Stimulated activated CD4-positive, alpha-beta T cell treated with anti-CD3 and anti-CD28 coated beads, Interleukin-15, amount 100 ng/mL, for 1 hour (primary cell): ENCODE measurements at regions not wholly inside any gene's neighbourhood (a gene's known extent, or its start where the extent isn't known, plus 50 kb on each side); places are given as distances from the start of the nearest gene placed in this dataset.
A peak's percentile ranks its signal among the peaks of the same experiment; 100 is the strongest.
"Not testable (repeated sequence)": the region's sequence is repeated elsewhere in the genome, so short reads cannot be mapped to it uniquely, and the experiment has no call there.

Experiments
- DNase-seq, 2 donors: peaks; one replicate each; pipeline ENCODE4 v3.0.0-alpha.2; 2020; ENCODE audit warnings: low read depth in 1 of 2, low spot score in 1 of 2

DNA sequence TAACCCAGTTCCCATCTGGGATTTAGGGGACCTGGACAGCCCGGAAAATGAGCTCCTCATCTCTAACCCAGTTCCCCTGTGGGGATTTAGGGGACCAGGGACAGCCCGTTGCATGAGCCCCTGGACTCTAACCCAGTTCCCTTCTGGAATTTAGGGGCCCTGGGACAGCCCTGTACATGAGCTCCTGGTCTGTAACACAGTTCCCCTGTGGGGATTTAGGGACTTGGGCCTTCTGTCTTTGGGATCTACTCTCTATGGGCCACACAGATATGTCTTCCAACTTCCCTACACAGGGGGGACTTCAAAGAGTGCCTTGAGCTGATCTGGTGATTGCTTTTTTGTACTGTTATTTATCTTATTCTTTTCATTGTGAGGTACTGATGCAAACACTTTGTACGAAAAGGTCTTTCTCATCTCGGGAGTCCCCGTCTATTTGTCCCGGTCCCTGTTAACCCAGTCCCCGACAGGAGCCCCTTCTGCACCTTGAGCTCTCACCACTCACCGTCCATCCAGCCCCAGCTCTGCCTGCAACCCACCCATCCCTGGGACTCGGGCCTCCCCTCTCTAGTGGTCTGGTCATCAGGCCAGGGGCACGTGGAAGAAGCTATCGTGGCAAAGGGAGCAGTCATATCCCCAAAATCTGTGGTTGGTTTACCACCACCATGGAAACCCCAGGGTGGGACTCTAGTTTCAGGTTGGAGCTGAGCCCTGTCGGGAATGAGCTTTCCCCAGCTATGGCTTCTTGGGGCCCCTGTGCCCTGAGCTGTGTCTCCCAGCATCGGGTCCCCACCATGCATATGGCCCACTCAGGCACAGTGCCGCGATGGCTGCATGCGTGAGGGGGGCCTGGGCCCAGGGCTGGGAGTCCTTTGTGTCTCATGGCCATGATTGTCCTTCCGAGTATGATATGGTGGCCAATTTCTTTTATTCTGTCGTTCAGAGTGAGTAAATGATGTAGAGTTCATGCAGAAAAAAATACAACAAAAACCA is 270.4 kb upstream of the PLCXD1 start:
- not testable (repeated sequence) for DNase-seq

GRCh38 chrX:13821-14443 is 267.2 kb upstream of the PLCXD1 start:
- not testable (repeated sequence) for DNase-seq

GRCh38 chrX:14452-14851 is 266.7 kb upstream of the PLCXD1 start:
- not testable (repeated sequence) for DNase-seq

- peak in 1 of 2 donors; percentile 24 for DNase-seq
These were observed 262.3 kb upstream of the PLCXD1 start for GRCh38 chrX:18768-19454.

- not testable (repeated sequence) for DNase-seq
These were observed 261.7 kb upstream of the PLCXD1 start for GRCh38 chrX:19455-19827.

DNA sequence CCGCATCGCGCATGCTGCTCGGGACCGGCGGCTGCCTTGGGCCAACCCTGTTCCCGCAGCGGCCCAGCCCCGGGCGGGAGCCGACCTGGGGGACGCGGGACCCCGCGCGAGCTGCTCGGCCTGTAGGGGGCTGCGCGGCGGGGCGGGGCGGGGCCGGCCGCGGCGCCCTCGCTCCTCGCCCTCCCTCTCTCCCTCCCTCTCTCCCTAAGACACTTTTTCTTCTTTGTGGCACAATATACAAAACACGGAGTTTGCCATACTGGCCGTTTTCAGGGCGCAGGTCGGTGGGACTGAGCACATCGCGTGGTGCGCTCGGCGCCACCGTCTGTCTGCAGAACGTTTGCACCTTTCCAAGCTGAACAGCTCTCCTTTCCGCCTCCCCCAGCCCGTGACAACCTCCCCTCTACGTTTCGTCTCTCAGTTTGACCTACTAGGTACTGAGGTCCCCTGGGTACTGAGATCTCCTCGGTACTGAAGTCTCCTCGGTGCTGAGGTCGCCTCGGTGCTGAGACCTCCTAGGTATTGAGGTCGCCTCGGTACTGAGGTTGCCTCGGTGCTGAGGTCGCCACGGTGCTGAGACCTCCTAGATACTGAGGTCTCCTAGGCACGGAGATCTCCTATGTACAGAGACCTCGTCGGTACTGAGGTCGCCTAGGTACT is 261.1 kb upstream of the PLCXD1 start:
- no peak for DNase-seq

DNA sequence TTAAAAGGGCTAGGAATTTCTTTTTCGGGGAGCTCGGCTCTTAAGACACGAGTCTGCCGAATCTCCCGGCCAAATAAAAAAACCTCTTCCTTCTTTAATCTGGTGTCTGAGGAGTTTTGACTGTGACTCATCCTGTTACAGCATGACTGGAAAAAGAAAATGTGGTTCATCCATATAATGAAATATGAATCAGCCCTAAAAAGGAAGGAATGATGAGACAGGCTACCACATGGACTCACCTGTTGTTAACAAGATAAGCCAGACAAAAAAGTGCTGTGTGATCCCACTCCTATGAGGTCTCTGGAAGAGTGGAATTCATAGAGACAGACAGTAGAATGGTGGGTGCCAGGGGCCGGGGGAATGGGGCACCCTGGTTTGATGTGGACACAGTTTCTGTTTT is 257.0 kb upstream of the PLCXD1 start:
- not testable (repeated sequence) for DNase-seq
